ENCODE measurements at regions not wholly inside any gene's neighbourhood (a gene's known extent, or its start where the extent isn't known, plus 50 kb on each side); places are given as distances from the start of the nearest gene placed in this dataset.
"Not testable (repeated sequence)": the region's sequence is repeated elsewhere in the genome, so short reads cannot be mapped to it uniquely, and the experiment has no call there.

GRCh38 chr1:37368665-37369315 lies 105.6 kb upstream of the ZC3H12A start:
- WGBS, 10 experiments, result 7 to 85% (median 52%) methylated on average over 1 to 3 of the region's 3 CpGs; no CpG with 5 or more reads in 3 of the 10 experiments
- in situ Hi-C loops (cut with MboI; ENCODE audit: low pct_unique_long_range_greater_than_20kb in 2 of 9, low sequenced_read_pairs in 9 of 9, unreplicated experiment in 9 of 9); H3K4me3 ChIP-seq; ATAC-seq (replicated peaks in 6 of 8); H3K27ac ChIP-seq: not testable (repeated sequence)
- H3K4me1 ChIP-seq (replicated peaks in 1 of 2), result peaks cover 3 to 28% of the 10 kb centered on the region in 2 donors

DNA sequence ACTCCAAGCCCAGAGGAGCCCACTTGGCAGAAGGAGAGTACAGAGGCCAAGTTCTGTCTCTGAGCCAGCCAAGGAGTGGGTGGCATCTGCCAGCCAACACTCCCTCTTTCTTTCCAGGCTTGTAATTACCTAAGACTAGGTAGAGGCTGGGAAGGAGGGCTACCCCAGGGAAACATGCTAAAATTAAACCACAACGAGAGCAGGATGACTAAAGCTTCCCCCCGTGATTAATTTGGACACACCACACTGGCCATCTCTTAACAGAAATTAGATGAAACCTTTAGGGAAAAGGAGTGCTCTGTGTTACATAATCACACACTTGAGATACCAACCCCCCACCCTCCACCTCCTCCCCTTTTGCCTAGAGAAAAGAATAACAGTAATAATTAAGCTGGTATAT lies 102.1 kb upstream of the ZC3H12A start:
- in situ Hi-C loops (cut with MboI; ENCODE audit: low pct_unique_long_range_greater_than_20kb in 2 of 9, low sequenced_read_pairs in 9 of 9, unreplicated experiment in 9 of 9), result no loop called here
- H3K4me1 ChIP-seq (replicated peaks in 1 of 2), result peaks cover 3 to 31% of the 10 kb centered on the region in 2 donors
- ATAC-seq (replicated peaks in 6 of 8), result peak in 4 of 8 experiments; percentile 18 to 59 (median 57)
- H3K27ac ChIP-seq, result peak overlapping the region in 1 of 2 donors; percentile 20
- H3K4me3 ChIP-seq, result no peak overlapping the region
- 0 to 83% (median 14%) methylated on average over 1 to 2 of the region's 2 CpGs; no CpG with 5 or more reads in 2 of the 10 experiments for WGBS, 10 experiments

DNA sequence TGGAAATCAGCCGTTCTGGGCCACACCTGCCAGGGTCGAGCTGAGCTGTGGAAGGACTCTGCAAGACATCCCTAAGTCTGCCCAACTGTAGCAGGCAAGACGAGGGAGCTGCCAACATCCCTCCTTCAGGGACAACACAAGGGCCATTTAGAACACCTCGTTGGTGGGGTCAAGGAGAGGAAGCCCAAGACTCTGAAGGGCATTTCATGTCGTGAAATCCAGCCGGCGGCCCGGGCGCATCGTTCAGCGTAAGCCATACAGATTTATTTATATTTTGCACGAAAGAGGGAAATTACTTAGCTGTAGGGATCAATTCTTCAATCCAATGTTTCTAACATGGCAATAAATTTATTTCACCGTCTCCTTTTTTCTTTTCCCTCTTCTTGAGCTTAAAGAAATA lies 101.7 kb upstream of the ZC3H12A start:
- H3K4me3 ChIP-seq, result no peak overlapping the region
- in situ Hi-C loops (cut with MboI; ENCODE audit: low pct_unique_long_range_greater_than_20kb in 2 of 9, low sequenced_read_pairs in 9 of 9, unreplicated experiment in 9 of 9), result no loop called here
- peaks cover 3 to 31% of the 10 kb centered on the region in 2 donors for H3K4me1 ChIP-seq (replicated peaks in 1 of 2)
- WGBS, 10 experiments, result 39 to 78% (median 71%) methylated on average over 2 to 13 of the region's 13 CpGs; no CpG with 5 or more reads in 3 of the 10 experiments
- peak in 4 of 8 experiments; percentile 51 to 80 (median 69) for ATAC-seq (replicated peaks in 6 of 8)
- peak overlapping the region in 1 of 2 donors; percentile 19 for H3K27ac ChIP-seq

- 33 to 86% (median 55%) methylated on average over 1 to 2 of the region's 3 CpGs; no CpG with 5 or more reads in 6 of the 10 experiments for WGBS, 10 experiments
These were observed 101.0 kb upstream of the ZC3H12A start for GRCh38 chr1:37373413-37373812.

GRCh38 chr1:37380546-37380945 lies 93.8 kb upstream of the ZC3H12A start:
- in situ Hi-C loops (cut with MboI; ENCODE audit: low pct_unique_long_range_greater_than_20kb in 2 of 9, low sequenced_read_pairs in 9 of 9, unreplicated experiment in 9 of 9); H3K4me3 ChIP-seq; H3K27ac ChIP-seq; ATAC-seq (replicated peaks in 6 of 8); H3K4me1 ChIP-seq (replicated peaks in 1 of 2): not testable (repeated sequence)
- 5 to 54% (median 43%) methylated on average over 2 to 9 of the region's 9 CpGs; no CpG with 5 or more reads in 5 of the 10 experiments for WGBS, 10 experiments

More at GRCh38 chr1:37373413-37373812, 101.0 kb upstream of the ZC3H12A start:
- Histone ChIP-seq H3K27ac (peak overlapping the region in 1 of 2 donors; percentile 34), H3K4me3 (no peak overlapping the region), H3K4me1 (replicated peaks in 1 of 2) (peaks cover 3 to 31% of the 10 kb centered on the region in 2 donors)
- peak in 3 of 8 experiments; percentile 51 to 73 (median 61) for ATAC-seq (replicated peaks in 6 of 8)
- in situ Hi-C loops (cut with MboI; ENCODE audit: low pct_unique_long_range_greater_than_20kb in 2 of 9, low sequenced_read_pairs in 9 of 9, unreplicated experiment in 9 of 9), result no loop called here

DNA sequence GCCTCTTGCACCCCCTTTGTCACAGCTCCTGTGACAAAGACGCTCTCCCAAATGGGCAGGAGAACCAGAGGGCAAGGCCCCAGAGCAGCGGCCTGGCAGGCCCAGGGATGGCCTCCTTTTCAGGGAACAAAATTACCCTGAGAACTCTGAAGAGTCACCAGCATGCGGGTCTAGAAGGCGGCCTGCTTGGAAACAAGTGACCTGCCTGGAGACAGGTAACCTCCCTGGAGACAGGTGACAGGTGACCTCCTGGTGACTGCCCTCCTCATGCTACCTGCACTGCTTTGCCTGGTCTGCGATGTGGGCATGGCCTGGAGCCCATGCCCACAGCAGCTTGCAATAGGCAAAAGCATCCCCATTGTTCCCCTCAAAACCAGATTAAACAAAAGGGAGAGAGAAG lies 86.5 kb upstream of the ZC3H12A start:
- 0 to 100% (median 91%) methylated on average over 1 to 3 of the region's 5 CpGs; no CpG with 5 or more reads in 4 of the 10 experiments for WGBS, 10 experiments
- in situ Hi-C loops (cut with MboI; ENCODE audit: low pct_unique_long_range_greater_than_20kb in 2 of 9, low sequenced_read_pairs in 9 of 9, unreplicated experiment in 9 of 9), result no loop called here
- Histone ChIP-seq H3K27ac (no peak overlapping the region), H3K4me3 (no peak overlapping the region), H3K4me1 (replicated peaks in 1 of 2) (peaks cover 22 to 23% of the 10 kb centered on the region in 2 donors)
- no peak for ATAC-seq (replicated peaks in 6 of 8)

GRCh38 chr1:37389327-37389726 lies 85.1 kb upstream of the ZC3H12A start:
- no peak overlapping the region for H3K27ac ChIP-seq
- 14 to 100% (median 96%) methylated on average over 1 to 6 of the region's 6 CpGs; no CpG with 5 or more reads in 1 of the 10 experiments for WGBS, 10 experiments
- no peak overlapping the region for H3K4me3 ChIP-seq
- peaks cover 36 to 38% of the 10 kb centered on the region in 2 donors for H3K4me1 ChIP-seq (replicated peaks in 1 of 2)
- ATAC-seq (replicated peaks in 6 of 8), result no peak
- in situ Hi-C loops (cut with MboI; ENCODE audit: low pct_unique_long_range_greater_than_20kb in 2 of 9, low sequenced_read_pairs in 9 of 9, unreplicated experiment in 9 of 9), result no loop called here

DNA sequence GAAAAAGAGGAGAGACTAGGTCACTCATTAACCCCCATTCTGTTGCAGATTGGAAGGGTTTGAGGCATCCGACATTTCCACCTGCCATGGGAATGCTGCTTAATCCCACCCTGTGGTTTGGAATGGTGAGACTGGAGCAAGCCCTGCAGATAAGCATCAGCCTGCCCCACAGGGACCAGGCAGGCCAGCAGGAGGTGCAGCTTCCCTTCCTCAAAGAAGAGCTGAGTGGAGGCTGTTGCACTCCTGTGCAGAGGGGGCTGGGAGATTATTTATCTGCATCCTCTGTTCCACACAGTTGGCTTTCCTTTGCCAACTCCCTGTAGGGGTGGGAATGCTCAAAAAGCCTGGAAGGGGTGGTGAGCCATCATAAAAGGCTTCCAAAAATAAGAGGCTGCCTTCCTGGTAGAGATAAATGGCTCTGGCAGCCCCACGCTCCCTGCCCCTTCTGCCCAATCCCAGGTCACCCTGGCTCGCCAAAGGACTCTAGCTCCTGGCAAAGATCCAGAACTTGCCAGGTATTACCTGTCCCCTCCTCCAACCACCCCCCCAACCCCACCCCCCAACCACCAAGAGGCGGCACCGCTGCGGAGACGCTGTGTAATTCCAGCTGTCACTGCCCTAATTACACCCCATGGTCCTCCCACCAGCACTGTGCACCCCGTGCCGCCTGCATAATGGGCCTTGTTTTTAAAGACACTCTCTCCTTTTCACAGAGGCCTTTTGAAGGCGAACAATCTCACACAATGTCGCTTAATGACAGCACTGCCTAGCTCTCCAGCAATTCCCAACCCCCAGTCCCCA lies 83.0 kb upstream of the ZC3H12A start:
- in situ Hi-C loops (cut with MboI; ENCODE audit: low pct_unique_long_range_greater_than_20kb in 2 of 9, low sequenced_read_pairs in 9 of 9, unreplicated experiment in 9 of 9), result no loop called here
- Histone ChIP-seq H3K27ac (peak overlapping the region in 1 of 2 donors; percentile 29), H3K4me3 (no peak overlapping the region), H3K4me1 (replicated peaks in 1 of 2) (peaks cover 54 to 57% of the 10 kb centered on the region in 2 donors)
- WGBS, 10 experiments, result 0 to 40% (median 20%) methylated on average over 1 to 5 of the region's 11 CpGs; no CpG with 5 or more reads in 5 of the 10 experiments
- peak in 6 of 8 experiments; percentile 44 to 59 (median 46) for ATAC-seq (replicated peaks in 6 of 8)

- Histone ChIP-seq H3K27ac (no peak overlapping the region), H3K4me1 (replicated peaks in 1 of 2) (peaks cover 51 to 57% of the 10 kb centered on the region in 2 donors), H3K4me3 (no peak overlapping the region)
- WGBS, 10 experiments, result 13 to 31% (median 24%) methylated on average over 3 to 5 of the region's 5 CpGs; no CpG with 5 or more reads in 5 of the 10 experiments
- in situ Hi-C loops (cut with MboI; ENCODE audit: low pct_unique_long_range_greater_than_20kb in 2 of 9, low sequenced_read_pairs in 9 of 9, unreplicated experiment in 9 of 9), result no loop called here
- peak in 4 of 8 experiments; percentile 8 to 17 (median 13) for ATAC-seq (replicated peaks in 6 of 8)
These were observed 82.3 kb upstream of the ZC3H12A start for GRCh38 chr1:37392051-37392450.

DNA sequence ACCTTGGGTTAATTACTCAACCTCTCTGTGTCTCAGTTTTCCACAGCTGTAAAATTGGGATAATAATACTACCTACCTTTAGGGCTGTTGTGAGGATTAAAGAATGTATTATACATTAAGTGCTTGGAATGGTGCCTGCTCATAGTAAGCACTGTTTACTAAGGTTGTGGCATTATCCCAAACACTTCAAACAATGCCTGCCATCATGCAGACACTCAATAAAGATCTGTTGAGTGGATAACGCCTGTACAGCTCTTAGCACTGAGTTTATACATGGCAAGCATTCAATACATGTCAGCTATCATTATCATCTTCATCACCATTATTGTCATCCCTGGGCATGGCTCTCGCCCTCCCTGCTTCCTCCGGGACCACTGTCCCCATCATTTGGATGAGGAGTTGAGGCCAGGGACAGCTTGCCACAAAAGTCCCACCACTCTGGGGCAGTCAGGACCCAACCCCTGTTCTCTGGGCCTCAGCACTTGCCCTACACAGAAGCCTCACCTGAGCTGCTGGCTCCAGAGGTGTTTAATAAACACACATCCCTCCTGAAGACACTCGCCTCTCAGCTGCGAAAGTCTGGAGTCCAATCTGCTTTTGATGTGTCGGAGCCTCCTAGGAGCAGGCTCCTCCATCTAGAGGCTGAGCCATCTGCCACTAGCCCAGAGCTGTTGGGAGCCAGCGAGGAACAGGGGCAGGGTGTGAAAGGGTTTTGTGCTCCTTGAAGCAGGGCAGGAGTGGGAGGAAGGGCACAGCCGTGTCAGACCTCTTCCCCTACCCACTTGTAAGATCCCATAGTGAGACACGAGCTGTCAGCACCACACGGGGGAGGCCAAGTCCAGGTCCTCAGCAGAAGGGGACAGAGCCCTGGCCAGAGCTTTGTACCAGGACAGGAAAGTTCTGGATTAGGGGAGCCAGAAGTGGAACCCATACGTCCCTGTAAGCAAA lies 80.9 kb upstream of the ZC3H12A start:
- peak in 4 of 8 experiments; percentile 6 to 31 (median 20) for ATAC-seq (replicated peaks in 6 of 8)
- H3K27ac ChIP-seq, result peak overlapping the region in 1 of 2 donors; percentile 26
- H3K4me3 ChIP-seq, result no peak overlapping the region
- 0 to 73% (median 43%) methylated on average over 1 to 8 of the region's 11 CpGs for WGBS, 10 experiments
- in situ Hi-C loops (cut with MboI; ENCODE audit: low pct_unique_long_range_greater_than_20kb in 2 of 9, low sequenced_read_pairs in 9 of 9, unreplicated experiment in 9 of 9), result no loop called here
- H3K4me1 ChIP-seq (replicated peaks in 1 of 2), result peaks cover 51 to 57% of the 10 kb centered on the region in 2 donors

DNA sequence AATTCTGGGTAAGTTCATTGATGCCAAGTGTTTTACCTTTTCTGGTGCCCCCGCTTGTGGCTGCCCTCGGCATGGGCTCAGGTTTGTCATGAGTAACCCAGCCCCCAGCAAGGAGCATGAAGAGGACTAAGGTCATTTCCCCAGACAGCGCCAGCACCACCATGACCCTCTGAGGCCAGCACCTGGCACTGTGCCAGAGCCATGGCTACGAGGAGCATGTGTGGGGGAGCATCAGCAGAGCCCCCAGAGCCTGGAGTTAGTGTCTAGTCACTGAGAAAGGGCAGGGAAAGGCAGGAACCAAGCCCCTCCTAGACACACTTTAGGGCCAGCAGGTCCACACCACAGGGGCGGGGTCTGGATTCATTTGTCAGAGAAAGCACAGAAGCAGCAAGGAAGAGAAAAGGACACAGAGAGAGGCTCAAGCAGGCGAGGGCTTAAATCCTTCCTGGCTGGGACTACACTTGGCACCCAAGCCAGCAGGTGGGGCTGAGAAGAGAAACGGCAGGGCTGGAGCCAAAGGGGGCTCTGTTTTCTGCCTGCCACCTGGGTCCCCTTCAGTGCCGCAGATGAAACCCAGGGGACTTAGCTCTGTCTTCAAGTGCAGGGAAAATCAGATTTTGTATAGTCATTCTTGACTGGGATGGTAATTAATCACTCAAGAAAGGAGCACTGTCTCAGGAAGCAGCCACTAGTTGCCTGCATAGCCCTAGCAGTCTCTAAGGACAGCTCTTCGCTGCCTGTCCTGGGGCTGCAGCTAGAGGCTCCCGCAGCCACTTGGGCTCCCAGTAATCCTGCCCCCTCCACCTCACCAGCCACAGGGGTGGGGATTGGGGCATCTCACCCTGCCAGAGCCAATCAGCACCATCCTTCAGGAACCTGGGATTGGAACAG lies 79.6 kb upstream of the ZC3H12A start:
- Histone ChIP-seq H3K27ac (peak overlapping the region in 1 of 2 donors; percentile 30), H3K4me1 (replicated peaks in 1 of 2) (peaks cover 53 to 57% of the 10 kb centered on the region in 2 donors), H3K4me3 (no peak overlapping the region)
- peak in 7 of 8 experiments; percentile 37 to 89 (median 86) for ATAC-seq (replicated peaks in 6 of 8)
- 0 to 100% (median 25%) methylated on average over 1 to 5 of the region's 10 CpGs; no CpG with 5 or more reads in 1 of the 10 experiments for WGBS, 10 experiments
- in situ Hi-C loops (cut with MboI; ENCODE audit: low pct_unique_long_range_greater_than_20kb in 2 of 9, low sequenced_read_pairs in 9 of 9, unreplicated experiment in 9 of 9), result no loop called here

Data from motor neuron (in vitro differentiated cells).